HG03095 (cell line): ENCODE measurements at regions not wholly inside any gene's neighbourhood (a gene's known extent, or its start where the extent isn't known, plus 50 kb on each side); places are given as distances from the start of the nearest gene placed in this dataset.
"Not testable (repeated sequence)": the region's sequence is repeated elsewhere in the genome, so short reads cannot be mapped to it uniquely, and the experiment has no call there.

Experiments used
- ATAC-seq: cut with Tn5 transposase; IDR thresholded peaks from one replicate; pipeline ENCODE4 v1.9.1; 2021; ENCODE audit warnings: moderate library complexity; ENCODE audit not compliant: unreplicated experiment

DNA sequence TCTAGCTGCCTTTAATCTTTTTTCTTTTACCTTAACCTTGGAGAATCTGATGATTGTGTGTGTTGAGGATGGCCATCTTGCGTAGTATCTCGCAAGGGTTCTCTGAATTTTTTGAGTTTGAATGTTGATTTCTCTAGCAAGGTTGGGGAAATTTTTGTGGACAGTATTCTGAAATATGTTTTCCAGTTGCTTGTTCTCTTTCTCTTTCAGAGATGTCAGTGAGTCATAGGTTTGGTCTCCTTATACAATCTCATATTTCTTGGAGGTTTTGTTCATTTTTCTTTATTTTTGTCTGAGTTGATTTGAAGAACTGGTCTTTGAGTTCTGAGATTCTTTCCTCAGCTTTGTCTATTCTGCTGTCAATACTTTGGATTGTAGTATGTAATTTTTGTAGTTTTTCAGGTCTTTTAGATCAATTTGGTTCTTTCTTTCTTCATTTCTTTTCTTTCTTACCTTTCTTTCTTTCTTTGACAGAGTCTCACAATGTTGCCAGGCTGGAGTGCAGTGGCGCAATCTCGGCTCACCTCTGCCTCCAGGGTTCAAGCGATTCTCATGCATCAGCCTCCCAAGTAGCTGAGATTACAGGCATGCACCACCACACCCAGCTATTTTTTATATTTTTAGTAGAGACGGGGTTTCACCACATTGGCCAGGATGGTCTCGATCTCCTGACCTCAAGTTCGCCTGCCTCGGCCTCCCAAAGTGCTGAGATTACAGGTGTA is 366.4 kb upstream of the RASGRP1 start:
- no peak for ATAC-seq

- no peak for ATAC-seq
Measured at GRCh38 chr15:38941399-38941953, 376.9 kb upstream of the RASGRP1 start.

- no peak for ATAC-seq
Measured at GRCh38 chr15:38944536-38944935, 379.9 kb upstream of the RASGRP1 start.

GRCh38 chr15:38945551-38946298 is 381.1 kb upstream of the RASGRP1 start:
- ATAC-seq: no peak

DNA sequence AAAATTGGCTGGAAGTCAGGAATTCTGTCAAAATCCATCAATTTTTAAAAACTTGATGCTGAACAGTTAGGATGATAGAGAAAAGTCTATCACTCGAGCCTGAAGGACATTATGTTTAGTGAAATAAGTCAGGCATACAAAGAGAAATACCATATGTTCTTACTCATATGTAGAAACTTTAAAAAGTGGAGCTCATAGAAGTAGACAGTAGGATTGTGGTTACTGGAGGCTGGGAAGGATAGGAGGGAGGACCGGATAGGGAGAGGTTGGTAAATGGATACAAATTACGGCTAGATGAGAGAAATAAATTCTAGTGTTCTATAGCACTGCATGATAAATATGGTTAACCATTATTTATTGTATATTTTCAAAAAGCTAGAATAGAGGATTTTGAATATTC is 389.5 kb upstream of the RASGRP1 start:
- ATAC-seq: no peak

GRCh38 chr15:38961456-38961855 is 396.8 kb upstream of the RASGRP1 start:
- no peak for ATAC-seq

DNA sequence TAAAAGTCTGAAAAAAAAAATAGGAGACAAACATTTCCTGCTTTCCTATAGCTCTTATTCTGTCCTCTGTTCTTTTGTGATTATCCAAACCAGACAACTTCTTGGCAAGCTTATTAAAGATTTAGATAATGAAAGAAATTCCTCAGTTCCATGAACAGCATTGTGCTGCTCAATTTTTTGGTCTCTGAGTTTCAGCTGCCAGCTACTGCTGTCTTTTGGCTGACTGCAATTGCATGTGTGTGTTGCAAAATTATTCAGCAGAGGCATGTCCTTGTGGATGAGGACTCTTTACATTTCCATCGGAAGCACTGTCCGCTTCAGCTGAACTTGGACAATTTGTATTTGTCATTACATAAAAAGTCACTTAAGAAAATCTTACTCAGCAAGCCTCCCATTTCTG is 397.3 kb upstream of the RASGRP1 start:
- ATAC-seq: no peak

GRCh38 chr15:38972831-38973230 is 408.2 kb upstream of the RASGRP1 start:
- ATAC-seq: no peak

DNA sequence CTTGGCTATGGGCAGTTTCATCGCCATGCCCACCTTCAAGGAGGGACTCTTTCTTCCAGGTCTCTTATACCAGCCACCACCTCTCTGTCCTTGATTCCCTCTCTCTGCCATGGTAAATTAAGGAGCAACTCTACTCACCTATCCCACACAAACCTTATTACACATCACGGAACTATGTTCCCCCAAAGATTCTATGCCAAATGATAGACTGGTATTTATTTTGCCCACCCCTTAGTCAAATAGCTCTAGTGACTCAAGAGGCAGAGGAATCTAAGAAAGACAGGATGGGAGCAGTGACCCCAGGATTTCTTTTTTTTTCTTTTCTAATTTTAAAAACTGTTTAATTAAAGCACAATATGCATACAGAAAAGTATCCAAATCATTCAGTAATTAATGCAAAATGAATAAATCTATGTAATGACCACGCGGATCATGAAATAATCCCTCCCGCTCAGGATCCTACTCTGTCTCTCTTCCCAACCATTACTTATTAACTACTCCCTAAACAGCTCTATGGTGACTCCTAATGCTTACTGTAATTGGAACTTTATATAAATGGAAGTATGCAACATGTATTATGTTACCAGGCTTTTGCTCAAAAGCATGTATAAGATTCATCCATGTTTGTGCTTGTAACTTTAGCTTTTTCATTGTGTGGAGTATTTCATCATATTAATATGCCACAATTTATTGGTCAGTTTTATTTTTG is 410.8 kb upstream of the RASGRP1 start:
- no peak for ATAC-seq

DNA sequence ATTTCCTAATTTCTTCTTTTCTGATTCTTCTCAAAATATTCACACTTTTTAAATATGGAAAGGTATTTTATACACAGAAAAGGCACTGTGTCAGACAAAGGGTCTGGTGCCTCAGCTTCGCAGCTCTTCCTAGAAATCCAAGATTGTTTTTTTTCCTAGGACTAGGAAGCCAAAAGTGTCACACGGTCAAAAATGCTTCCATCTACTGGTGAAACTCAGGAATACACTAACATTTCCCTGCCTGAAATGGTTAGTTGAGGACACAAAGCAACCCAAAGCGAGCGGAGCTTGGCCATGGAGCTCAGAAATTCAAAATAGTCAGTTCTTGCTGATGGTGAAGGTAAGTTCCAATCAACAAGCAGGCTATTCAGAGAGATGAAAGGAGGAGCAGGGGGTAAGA is 426.5 kb upstream of the RASGRP1 start:
- no peak for ATAC-seq

DNA sequence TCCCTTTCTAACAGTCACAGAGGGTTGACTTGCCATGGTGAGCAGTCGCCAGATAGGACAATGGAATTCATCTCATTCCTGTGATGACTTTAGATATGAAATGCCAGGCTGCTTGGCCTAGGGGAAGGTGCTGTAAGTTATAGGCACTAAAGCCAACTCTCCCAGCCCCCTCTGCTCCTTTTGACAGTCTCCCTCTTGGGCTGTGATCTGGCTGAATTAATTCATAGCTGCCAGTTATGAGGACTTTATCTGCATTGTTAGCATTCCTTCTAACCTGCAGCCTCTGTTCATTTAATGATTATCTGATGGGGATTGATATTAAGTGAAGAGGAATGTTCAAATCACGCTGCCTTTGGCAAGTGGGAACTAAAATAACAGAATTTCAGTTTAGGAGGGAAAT is 427.1 kb upstream of the RASGRP1 start:
- ATAC-seq: no peak

DNA sequence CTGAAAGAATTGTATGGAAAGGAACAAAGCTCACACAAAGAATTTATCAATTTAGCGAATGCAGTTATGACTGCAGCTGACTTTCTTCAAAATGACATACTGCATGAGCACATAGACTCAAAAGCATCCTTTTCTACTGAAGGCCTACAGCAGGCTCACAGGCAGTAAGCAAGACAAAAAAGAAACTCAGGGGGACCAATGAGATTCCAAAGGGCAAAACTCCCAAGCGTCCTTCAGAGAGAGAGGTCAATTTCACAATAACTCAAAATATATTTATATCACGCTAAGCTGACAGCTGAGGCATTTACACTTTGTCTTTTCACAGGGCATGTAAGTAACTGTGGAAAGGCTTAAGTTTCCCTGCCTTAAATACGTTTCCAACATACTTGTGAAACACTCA is 427.9 kb upstream of the RASGRP1 start:
- no peak for ATAC-seq

DNA sequence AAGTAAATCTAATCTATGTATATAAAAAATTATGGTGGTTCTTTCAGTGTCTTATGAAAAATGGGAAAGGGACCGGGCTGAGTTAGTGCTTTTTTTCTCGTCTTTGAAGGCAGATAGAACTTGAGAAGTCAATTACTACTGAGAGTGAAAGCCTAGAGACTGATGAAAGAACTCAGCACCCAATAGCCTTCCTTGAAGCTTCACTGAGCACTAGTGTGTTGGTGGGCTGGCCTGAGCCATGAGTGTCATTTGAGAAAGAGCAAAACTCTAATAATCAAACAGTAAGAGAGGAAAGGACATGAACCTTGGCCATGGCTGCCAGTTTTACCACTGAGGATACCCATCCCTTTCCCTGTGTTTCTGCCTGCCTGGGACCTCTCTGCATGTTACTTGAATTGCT is 428.3 kb upstream of the RASGRP1 start:
- no peak for ATAC-seq

- no peak for ATAC-seq
Measured at GRCh38 chr15:38994310-38994709, 429.7 kb upstream of the RASGRP1 start.

DNA sequence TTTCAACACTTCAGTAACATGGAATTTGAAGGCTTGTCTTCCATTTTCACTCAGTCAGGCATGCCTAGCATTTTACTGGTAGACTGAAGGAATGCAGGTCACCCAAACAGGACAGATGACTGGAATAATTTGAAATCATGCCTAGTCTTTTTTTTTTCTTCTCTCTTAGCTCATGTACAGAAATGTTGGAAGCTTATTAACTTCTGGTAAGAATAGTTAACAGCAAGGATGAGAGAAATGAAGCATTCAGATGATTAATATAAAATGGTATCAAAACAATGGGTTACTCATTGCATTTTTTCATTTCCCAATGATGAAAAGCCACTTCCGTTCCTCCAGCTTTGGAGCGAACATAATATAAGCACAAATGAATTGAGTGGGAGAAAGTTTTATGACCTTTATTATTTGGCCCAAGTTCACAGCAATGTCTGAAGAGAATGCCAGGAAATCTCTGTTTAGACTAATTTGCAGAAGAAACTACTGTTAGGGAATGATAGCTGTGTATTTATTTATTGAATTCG is 431.6 kb upstream of the RASGRP1 start:
- no peak for ATAC-seq

- ATAC-seq: no peak
Measured at GRCh38 chr15:38997841-38998240, 433.2 kb upstream of the RASGRP1 start.

- ATAC-seq: no peak
Measured at GRCh38 chr15:39000008-39000734, 435.6 kb upstream of the RASGRP1 start.

DNA sequence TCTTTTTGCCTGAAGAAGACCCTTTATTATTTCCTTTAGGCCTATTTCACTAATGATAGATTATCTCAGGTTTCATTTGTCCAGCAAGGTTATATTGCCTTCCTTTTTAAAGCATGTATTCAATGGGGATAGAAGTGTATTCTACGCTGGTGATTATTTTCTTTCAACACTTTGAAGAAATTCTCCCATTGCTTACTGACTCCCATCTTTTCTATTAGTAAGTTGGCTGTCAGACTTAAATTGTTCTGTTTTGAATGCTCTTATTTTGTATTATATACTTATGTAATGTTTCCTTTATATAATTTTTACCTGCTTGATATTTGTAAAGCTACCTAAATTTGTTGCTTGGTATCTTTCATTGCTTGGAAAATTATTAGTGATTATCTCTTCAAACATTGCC is 445.1 kb upstream of the RASGRP1 start:
- ATAC-seq: no peak

DNA sequence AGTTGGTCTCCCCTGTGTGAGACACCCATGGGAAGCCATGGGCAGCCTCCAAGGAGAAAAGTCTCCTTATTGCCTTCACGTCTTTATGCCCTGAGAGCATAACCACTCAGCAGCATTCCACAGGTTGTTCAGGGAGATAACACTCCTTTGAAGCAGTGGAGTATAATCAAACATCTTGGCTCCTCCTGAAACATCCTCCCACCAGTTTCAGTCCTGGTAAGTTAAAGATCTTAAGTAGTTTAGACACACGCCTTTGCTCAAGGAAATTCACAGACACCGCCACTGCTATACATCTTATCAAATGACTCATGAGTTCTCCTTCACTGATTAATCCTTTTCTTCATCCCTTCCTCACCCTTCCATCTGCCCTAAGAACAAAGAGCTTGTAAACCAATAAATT is 446.5 kb upstream of the RASGRP1 start:
- ATAC-seq: not testable (repeated sequence)

DNA sequence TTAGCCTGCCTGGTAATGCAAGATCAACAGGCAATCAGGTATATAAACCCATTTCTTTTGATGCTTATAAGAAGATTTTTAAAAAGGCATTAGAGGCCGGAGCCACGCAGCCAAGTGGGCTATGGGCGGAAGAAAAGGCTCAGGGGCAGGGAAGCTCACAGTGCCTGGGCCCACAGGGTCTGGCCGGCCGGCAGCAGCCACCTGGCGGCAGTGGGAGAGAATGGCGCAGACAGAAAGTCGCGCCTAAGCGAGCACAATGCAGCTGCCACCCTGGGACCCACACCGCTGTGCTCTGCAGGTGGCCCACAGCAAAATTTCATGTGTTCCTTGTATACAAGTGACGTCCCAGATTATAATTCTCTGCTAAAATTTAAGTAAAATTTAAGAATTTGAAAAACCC is 448.6 kb upstream of the RASGRP1 start:
- no peak for ATAC-seq

GRCh38 chr15:39014682-39015081 is 450.1 kb upstream of the RASGRP1 start:
- no peak for ATAC-seq
